Glomerular visceral epithelial cell (primary cell): ENCODE measurements at regions not wholly inside any gene's neighbourhood (a gene's known extent, or its start where the extent isn't known, plus 50 kb on each side); places are given as distances from the start of the nearest gene placed in this dataset.
A peak's percentile ranks its signal among the peaks of the same experiment; 100 is the strongest.
"Not testable (repeated sequence)": the region's sequence is repeated elsewhere in the genome, so short reads cannot be mapped to it uniquely, and the experiment has no call there.

Experiments
- DNase-seq: peaks from one replicate; pipeline ENCODE4 v3.0.0-alpha.2; 2016; ENCODE audit errors: extremely low spot score

GRCh38 chrX:34716302-34716701, 59.2 kb upstream of the TMEM47 start:
- DNase-seq = no peak

GRCh38 chrX:34734383-34734782, 77.3 kb upstream of the TMEM47 start:
- peak; percentile 0 for DNase-seq

- no peak for DNase-seq
Measured at GRCh38 chrX:34744521-34744920, 87.4 kb upstream of the TMEM47 start.

GRCh38 chrX:34749896-34750295, 92.8 kb upstream of the TMEM47 start:
- no peak for DNase-seq

GRCh38 chrX:34764852-34765361, 107.8 kb upstream of the TMEM47 start:
- no peak for DNase-seq

- no peak for DNase-seq
Measured at GRCh38 chrX:34768290-34768689, 111.2 kb upstream of the TMEM47 start.

- no peak for DNase-seq
Measured at GRCh38 chrX:34770511-34770910, 113.4 kb upstream of the TMEM47 start.

GRCh38 chrX:34778916-34779315, 121.8 kb upstream of the TMEM47 start:
- DNase-seq = peak; percentile 28

- DNase-seq = no peak
Measured at GRCh38 chrX:34790026-34790425, 132.9 kb upstream of the TMEM47 start.

GRCh38 chrX:34805951-34806350, 136.6 kb upstream of the FAM47B start:
- no peak for DNase-seq

- DNase-seq = no peak
Measured at GRCh38 chrX:34809096-34809495, 133.5 kb upstream of the FAM47B start.

- DNase-seq = peak; percentile 17
Measured at GRCh38 chrX:34810364-34810763, 132.2 kb upstream of the FAM47B start.

- DNase-seq = peak; percentile 0
Measured at GRCh38 chrX:34810916-34811315, 131.7 kb upstream of the FAM47B start.

GRCh38 chrX:34813618-34814017, 129.0 kb upstream of the FAM47B start:
- DNase-seq = no peak

GRCh38 chrX:34826964-34827363, 115.6 kb upstream of the FAM47B start:
- DNase-seq = no peak

- DNase-seq = no peak
Measured at GRCh38 chrX:34839451-34839850, 103.1 kb upstream of the FAM47B start.

- DNase-seq = not testable (repeated sequence)
Measured at GRCh38 chrX:34841205-34841604, 101.4 kb upstream of the FAM47B start.

- DNase-seq = no peak
Measured at GRCh38 chrX:34848281-34848680, 94.3 kb upstream of the FAM47B start.

- no peak for DNase-seq
Measured at GRCh38 chrX:34849371-34849770, 93.2 kb upstream of the FAM47B start.

GRCh38 chrX:34859191-34859590, 83.4 kb upstream of the FAM47B start:
- DNase-seq = no peak

- no peak for DNase-seq
Measured at GRCh38 chrX:34863906-34864305, 78.7 kb upstream of the FAM47B start.

- DNase-seq = no peak
Measured at GRCh38 chrX:34866646-34867045, 76.0 kb upstream of the FAM47B start.

GRCh38 chrX:34868633-34869032, 74.0 kb upstream of the FAM47B start:
- DNase-seq = no peak

GRCh38 chrX:34873500-34874225, 68.9 kb upstream of the FAM47B start:
- no peak for DNase-seq
